ENCODE measurements at regions not wholly inside any gene's neighbourhood (a gene's known extent, or its start where the extent isn't known, plus 50 kb on each side); places are given as distances from the start of the nearest gene placed in this dataset.

- no peak for TF ChIP-seq CTCF (conservative IDR thresholded peaks at IDR 0.05 in 1 of 2, IDR thresholded peaks at IDR 0.05 in 1 of 2; ENCODE audit: extremely low read depth in 1 of 2, insufficient read depth in 1 of 2, low read depth in 1 of 2, low read length in 2 of 2)
- no peak for TF ChIP-seq EZH2 (IDR thresholded peaks at IDR 0.05; ENCODE audit: borderline replicate concordance, low read length)
These were observed 65.5 kb downstream of the RPUSD4 start for GRCh38 chr11:126145954-126146353.
